ENCODE measurements at regions not wholly inside any gene's neighbourhood (a gene's known extent, or its start where the extent isn't known, plus 50 kb on each side); places are given as distances from the start of the nearest gene placed in this dataset.
A peak's percentile ranks its signal among the peaks of the same experiment; 100 is the strongest.

DNA sequence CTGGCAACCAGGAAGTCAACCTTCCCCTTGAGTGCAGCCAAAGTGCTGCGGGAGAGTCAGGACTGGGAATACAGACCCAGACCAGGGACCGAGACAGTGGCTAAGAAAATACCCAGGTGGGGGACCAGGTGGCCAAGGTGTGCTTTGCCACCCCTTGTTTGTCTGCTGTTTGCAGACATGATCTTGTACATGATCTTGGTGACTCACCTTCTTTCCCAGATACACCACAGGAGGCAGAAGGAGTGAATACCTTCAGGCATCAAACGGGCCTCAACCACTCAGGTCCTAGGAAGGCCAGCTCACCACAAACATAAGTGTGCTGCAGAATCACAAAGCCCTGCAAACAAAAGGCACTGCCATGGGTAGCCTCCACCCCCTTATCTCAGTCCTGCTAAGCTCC lies 62.0 kb downstream of the CNGA2 start:
- intact Hi-C loops (cut with DNase I) = no loop called here
- DNase-seq (no peak), ATAC-seq (no peak)

- DNase-seq = no peak
- no peak for ATAC-seq
- intact Hi-C loops (cut with DNase I) = no loop called here
These were observed 67.4 kb downstream of the CNGA2 start for GRCh38 chrX:151801980-151802379.

- ATAC-seq = no peak
- no peak for DNase-seq
These were observed 72.5 kb downstream of the CNGA2 start for GRCh38 chrX:151806967-151807540.

GRCh38 chrX:151812661-151813060 lies 78.1 kb downstream of the CNGA2 start:
- DNase-seq = no peak
- no peak for ATAC-seq
- intact Hi-C loops (cut with DNase I) = no loop called here

More at GRCh38 chrX:151806967-151807540, 72.5 kb downstream of the CNGA2 start:
- intact Hi-C loops (cut with DNase I) = no loop called here

GRCh38 chrX:151814767-151815166 lies 80.2 kb downstream of the CNGA2 start:
- intact Hi-C loops (cut with DNase I) = no loop called here
- ATAC-seq (no peak), DNase-seq (no peak)

GRCh38 chrX:151815398-151815797 lies 80.9 kb downstream of the CNGA2 start:
- ATAC-seq = no peak
- DNase-seq = no peak
- intact Hi-C loops (cut with DNase I) = no loop called here

DNA sequence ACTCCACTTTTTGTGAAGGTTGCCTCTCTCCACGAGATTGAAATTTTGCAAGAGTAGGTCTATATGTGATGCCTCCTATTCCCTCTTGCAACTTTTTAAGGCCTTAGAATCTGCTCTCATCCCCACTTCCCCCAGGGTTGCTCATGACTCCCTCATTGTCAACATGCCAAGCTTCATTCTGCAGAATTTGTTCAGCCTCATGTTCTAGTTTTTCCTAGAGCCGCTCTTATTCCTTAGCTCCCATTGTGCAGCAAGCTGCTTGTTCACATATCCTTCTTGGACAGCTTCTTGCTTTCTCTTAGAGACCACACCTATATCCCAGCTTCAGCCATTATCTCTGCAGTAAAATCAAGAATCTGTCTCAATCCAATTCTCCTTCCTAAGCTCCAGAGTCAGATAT lies 82.4 kb downstream of the CNGA2 start:
- no peak for DNase-seq
- no peak for ATAC-seq
- intact Hi-C loops (cut with DNase I) = no loop called here

- intact Hi-C loops (cut with DNase I) = no loop called here
- no peak for ATAC-seq
- DNase-seq = no peak
These were observed 84.3 kb downstream of the CNGA2 start for GRCh38 chrX:151818828-151819227.

- intact Hi-C loops (cut with DNase I) = no loop called here
- ATAC-seq (no peak), DNase-seq (no peak)
These were observed 86.7 kb downstream of the CNGA2 start for GRCh38 chrX:151821226-151821625.

- DNase-seq = no peak
- ATAC-seq = no peak
- intact Hi-C loops (cut with DNase I) = no loop called here
These were observed 87.7 kb upstream of the MAGEA4 start for GRCh38 chrX:151825007-151825406.

DNA sequence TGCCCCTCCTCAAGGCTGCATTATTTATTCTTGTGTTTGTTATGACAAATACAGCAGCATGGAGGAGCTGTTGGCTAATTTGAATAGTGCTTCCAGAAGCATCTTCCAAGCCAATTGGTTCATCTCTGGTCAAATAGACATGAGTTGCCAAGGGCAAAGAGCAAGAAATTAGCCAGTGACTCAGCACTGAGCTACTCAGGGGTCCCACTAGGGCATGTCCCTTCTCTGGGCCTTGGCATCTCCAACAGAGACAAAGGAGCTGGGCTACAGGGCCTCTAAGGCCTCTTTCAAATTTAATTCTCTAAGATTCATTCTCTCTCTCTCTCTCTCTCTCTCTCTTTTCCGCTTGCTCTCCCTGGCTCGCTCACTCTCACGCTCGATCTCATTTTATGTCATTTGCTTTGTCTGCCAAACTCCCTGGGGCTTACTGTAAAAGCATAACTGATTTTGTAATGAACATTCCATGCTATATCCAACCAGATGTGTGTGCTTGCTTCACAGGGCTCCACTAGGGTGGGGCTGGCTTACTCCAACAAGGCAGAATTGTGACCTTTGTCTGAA lies 86.7 kb upstream of the MAGEA4 start:
- ATAC-seq = peak; percentile 56 to 76
- intact Hi-C loops (cut with DNase I) = no loop called here
- no peak for DNase-seq

GRCh38 chrX:151828439-151829080 lies 84.1 kb upstream of the MAGEA4 start:
- DNase-seq = no peak

GRCh38 chrX:151830911-151831310 lies 81.8 kb upstream of the MAGEA4 start:
- no peak for ATAC-seq
- intact Hi-C loops (cut with DNase I) = no loop called here
- DNase-seq = no peak

More at GRCh38 chrX:151828439-151829080, 84.1 kb upstream of the MAGEA4 start:
- no peak for ATAC-seq
- intact Hi-C loops (cut with DNase I) = no loop called here

DNA sequence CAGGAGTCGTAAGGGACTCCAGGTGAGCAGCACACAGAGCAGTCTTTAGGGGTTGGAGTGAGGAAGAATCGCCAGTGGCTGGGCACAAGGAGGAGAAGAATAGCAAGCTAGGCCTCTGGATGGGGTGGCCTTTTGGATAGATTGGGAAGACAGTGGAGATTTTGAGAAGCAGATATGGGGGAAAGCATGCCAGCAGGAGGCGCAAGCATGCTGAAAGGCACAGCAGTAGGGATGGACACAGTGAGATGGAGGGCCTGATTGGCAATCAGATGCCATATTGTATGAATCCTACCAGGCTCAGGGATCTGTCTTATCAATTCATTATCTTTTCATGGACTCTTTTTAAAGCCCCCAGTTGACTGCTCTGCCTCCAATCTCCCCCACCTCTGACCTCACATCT lies 60.4 kb upstream of the MAGEA4 start:
- intact Hi-C loops (cut with DNase I) = no loop called here
- no peak for DNase-seq
- no peak for ATAC-seq

DNA sequence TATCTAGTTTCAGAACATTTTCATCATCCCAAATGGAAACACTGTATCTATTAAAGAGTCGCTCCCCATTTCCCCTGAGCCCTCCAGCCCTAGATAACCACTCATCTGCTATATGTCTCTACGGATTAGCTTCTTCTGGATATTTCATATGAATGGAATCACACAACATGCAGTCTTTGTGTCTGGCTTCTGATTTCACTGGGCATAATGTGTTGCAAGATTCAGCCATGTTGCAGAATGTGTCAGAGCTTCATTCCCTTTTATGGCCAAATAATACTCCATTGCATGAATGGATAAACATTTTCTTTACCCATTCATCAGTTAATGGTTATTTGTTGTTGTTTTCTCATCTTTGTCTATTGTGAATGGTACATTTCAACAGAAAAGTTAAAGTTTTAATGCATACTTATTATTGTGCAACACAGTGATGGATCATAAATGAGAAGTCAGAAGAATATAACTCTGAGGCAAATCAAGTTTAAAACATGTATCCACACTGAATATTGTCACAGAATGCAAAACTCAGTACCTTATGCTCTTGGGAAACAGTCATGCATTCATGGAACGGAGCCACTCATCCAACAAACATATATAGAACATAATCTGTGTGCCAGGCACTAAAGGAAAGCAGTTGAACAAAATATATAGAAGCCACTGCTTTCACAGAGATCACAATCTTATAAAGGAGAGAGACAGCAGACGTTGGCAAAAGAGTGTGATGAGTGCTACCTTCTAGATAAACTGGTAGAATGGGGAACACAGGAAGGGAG lies 57.8 kb upstream of the MAGEA4 start:
- intact Hi-C loops (cut with DNase I) = no loop called here
- DNase-seq = no peak
- no peak for ATAC-seq

- DNase-seq = no peak
- ATAC-seq = no peak
- intact Hi-C loops (cut with DNase I) = no loop called here
These were observed 53.2 kb upstream of the MAGEA4 start for GRCh38 chrX:151859481-151859880.

DNA sequence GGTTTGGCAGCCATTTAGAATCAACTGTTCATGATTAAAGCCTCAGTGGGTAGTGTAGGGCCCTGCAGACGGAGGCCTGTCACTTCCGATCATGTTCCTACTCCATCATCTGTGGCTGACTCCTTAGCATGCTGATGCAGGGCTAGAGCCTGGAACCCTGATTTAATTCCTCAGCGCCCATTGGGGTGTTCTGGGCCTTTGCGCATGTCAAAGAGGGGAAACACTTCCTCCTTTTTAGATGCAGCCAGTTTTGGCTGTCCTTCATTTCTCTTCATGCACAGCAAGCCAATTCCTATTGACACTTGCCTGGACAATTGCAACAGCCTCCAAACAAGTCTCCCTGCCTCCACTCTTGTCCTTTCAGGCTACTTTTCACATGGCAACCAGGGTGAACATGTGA lies 51.9 kb upstream of the MAGEA4 start:
- ATAC-seq (no peak), DNase-seq (no peak)
- intact Hi-C loops (cut with DNase I) = no loop called here

Measured in left cardiac atrium (tissue), 4 donors.